Non-pigmented ciliary epithelial cell (primary cell): ENCODE measurements at regions not wholly inside any gene's neighbourhood (a gene's known extent, or its start where the extent isn't known, plus 50 kb on each side); places are given as distances from the start of the nearest gene placed in this dataset.
"Not testable (repeated sequence)": the region's sequence is repeated elsewhere in the genome, so short reads cannot be mapped to it uniquely, and the experiment has no call there.

ENCODE experiments used
- DNase-seq: peaks from one replicate; pipeline ENCODE4 v3.0.0-alpha.2; 2010; ENCODE audit warnings: low read depth

GRCh38 chr2:35443087-35443486, 912.5 kb upstream of the CRIM1 start:
- DNase-seq: no peak

- not testable (repeated sequence) for DNase-seq
Observed at GRCh38 chr2:35441575-35441974, 914.0 kb upstream of the CRIM1 start.

GRCh38 chr2:35440308-35440707, 915.3 kb upstream of the CRIM1 start:
- not testable (repeated sequence) for DNase-seq

GRCh38 chr2:35436893-35437292, 918.7 kb upstream of the CRIM1 start:
- DNase-seq: not testable (repeated sequence)

GRCh38 chr2:35428548-35428947, 927.0 kb upstream of the CRIM1 start:
- DNase-seq: no peak

- DNase-seq: no peak
Observed at GRCh38 chr2:35421485-35421884, 934.1 kb upstream of the CRIM1 start.

GRCh38 chr2:35417293-35417692, 938.3 kb upstream of the CRIM1 start:
- no peak for DNase-seq

GRCh38 chr2:35416391-35417140, 939.0 kb upstream of the CRIM1 start:
- DNase-seq: no peak

- DNase-seq: no peak
Observed at GRCh38 chr2:35415942-35416341, 939.6 kb upstream of the CRIM1 start.

- DNase-seq: no peak
Observed at GRCh38 chr2:35415282-35415681, 940.3 kb upstream of the CRIM1 start.

- no peak for DNase-seq
Observed at GRCh38 chr2:35410431-35411061, 945.0 kb upstream of the CRIM1 start.

GRCh38 chr2:35409762-35410161, 945.8 kb upstream of the CRIM1 start:
- no peak for DNase-seq

- no peak for DNase-seq
Observed at GRCh38 chr2:35408320-35408719, 947.3 kb upstream of the CRIM1 start.

GRCh38 chr2:35391736-35392442, 963.7 kb upstream of the CRIM1 start:
- no peak for DNase-seq

- DNase-seq: no peak
Observed at GRCh38 chr2:35378791-35379190, 976.8 kb upstream of the CRIM1 start.

- DNase-seq: no peak
Observed at GRCh38 chr2:35374845-35375244, 980.7 kb upstream of the CRIM1 start.

GRCh38 chr2:35365859-35366258, 989.7 kb upstream of the CRIM1 start:
- DNase-seq: no peak

GRCh38 chr2:35356332-35356731, 999.2 kb upstream of the CRIM1 start:
- no peak for DNase-seq

GRCh38 chr2:35355056-35355455, 1000.5 kb upstream of the CRIM1 start:
- no peak for DNase-seq

- DNase-seq: no peak
Observed at GRCh38 chr2:35347561-35347960, 1008.0 kb upstream of the CRIM1 start.

GRCh38 chr2:35343135-35343534, 1012.4 kb upstream of the CRIM1 start:
- no peak for DNase-seq

- DNase-seq: no peak
Observed at GRCh38 chr2:35339211-35339610, 1016.4 kb upstream of the CRIM1 start.

- DNase-seq: no peak
Observed at GRCh38 chr2:35337922-35338321, 1017.7 kb upstream of the CRIM1 start.
